ENCODE measurements at regions not wholly inside any gene's neighbourhood (a gene's known extent, or its start where the extent isn't known, plus 50 kb on each side); places are given as distances from the start of the nearest gene placed in this dataset.
"Not testable (repeated sequence)": the region's sequence is repeated elsewhere in the genome, so short reads cannot be mapped to it uniquely, and the experiment has no call there.

GRCh38 chr3:189022576-189023466 is 148.9 kb upstream of the TPRG1 start:
- not testable (repeated sequence) for TF ChIP-seq CTCF, POLR2A (IDR thresholded peaks at IDR 0.05)
